ENCODE measurements at regions not wholly inside any gene's neighbourhood (a gene's known extent, or its start where the extent isn't known, plus 50 kb on each side); places are given as distances from the start of the nearest gene placed in this dataset.
"Not testable (repeated sequence)": the region's sequence is repeated elsewhere in the genome, so short reads cannot be mapped to it uniquely, and the experiment has no call there.

GRCh38 chr6:68134796-68135195, 500.3 kb upstream of the ADGRB3 start:
- no peak for DNase-seq

DNA sequence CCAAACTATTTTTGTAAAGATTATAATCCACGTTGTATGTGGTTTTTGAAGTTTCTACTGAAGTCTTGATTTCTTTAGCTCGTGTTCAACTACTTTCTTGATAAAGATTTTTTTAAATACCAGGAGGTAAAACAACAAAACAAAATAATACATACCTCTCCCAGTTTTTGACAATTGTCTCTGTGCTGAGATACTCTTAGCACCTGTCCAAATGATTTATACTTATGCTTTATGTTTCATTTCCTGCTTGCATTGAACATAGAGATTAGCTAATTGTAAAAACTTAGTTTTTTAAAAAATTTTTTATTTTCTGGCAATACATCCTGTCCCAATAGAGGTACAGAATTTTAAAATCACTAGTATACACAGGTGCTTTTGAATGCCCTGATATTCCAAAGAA, 506.9 kb upstream of the ADGRB3 start:
- DNase-seq: no peak

DNA sequence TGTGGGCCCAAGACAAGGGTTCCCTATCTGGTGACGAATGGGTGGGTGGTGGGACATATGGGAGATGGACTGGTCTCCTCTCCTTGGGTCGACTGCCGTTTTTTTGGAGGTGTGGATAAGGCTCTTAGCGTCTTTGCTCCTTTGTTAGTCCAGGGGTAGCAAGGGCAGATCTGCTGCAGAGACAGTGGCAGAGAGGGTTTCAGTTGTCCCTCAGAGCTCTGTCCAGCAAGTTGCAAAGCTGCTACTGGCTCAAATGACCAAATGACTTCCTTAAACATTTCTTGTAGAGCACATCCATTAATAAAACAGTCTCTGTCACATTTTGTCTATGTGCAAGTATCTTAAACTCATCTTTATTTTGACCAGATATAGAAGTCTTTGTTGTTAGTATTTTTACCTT, 508.0 kb upstream of the ADGRB3 start:
- DNase-seq: no peak

GRCh38 chr6:68126089-68126749, 508.9 kb upstream of the ADGRB3 start:
- no peak for DNase-seq

GRCh38 chr6:68122975-68123374, 512.1 kb upstream of the ADGRB3 start:
- DNase-seq: not testable (repeated sequence)

GRCh38 chr6:68122032-68122431, 513.0 kb upstream of the ADGRB3 start:
- DNase-seq: no peak

DNA sequence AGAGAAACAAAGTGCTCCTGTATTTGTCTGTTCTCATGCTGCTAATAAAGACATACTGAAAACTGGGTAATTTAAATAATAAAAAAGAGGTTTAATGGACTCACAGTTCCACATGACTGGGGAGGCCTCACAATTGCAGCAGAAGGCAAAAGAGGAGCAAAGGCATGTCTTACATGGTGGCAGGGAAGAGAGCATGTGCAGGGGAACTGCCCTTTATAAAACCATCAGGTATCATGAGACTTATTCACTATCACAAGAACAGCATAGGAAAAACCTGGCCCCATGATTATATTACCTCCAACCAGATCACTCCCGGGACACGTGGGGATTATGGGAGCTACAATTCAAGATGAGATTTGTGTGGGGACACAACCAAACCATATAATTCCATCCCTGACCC, 514.1 kb upstream of the ADGRB3 start:
- not testable (repeated sequence) for DNase-seq

- no peak for DNase-seq
Observed at GRCh38 chr6:68114463-68115047, 520.5 kb upstream of the ADGRB3 start.

DNA sequence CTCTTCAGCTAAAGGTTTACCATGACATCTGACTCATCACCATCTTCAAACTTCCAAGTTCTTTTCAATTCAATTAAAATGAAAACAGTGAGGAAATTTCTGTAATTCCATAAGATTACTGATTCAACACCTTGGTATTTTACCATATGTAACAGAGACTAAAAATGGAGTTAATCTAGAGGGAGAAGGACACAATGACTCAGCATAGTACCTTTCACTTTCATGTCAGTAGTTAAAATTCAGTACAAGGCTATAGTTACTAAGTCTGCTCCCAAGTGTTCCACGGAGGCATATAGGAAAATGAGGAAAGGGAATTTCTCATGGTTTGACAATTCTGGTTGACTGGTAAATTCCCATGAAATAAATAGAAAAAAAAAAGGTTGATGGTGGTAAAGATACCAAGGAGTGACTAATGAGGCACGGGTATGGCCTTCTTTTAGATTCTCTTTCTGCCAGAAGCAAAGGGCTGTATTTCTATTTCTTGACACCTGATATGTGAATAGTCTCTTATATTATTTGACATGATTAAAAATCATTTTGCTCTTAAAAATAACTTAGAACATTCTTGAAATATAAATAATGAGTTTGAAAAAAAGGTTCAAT, 526.7 kb upstream of the ADGRB3 start:
- DNase-seq: no peak

- DNase-seq: no peak
Observed at GRCh38 chr6:68094070-68094469, 541.0 kb upstream of the ADGRB3 start.

GRCh38 chr6:68087399-68088133, 547.5 kb upstream of the ADGRB3 start:
- DNase-seq: no peak

GRCh38 chr6:68086199-68086598, 548.9 kb upstream of the ADGRB3 start:
- DNase-seq: no peak

GRCh38 chr6:68085599-68085998, 549.5 kb upstream of the ADGRB3 start:
- not testable (repeated sequence) for DNase-seq

GRCh38 chr6:68082086-68082485, 553.0 kb upstream of the ADGRB3 start:
- DNase-seq: no peak

DNA sequence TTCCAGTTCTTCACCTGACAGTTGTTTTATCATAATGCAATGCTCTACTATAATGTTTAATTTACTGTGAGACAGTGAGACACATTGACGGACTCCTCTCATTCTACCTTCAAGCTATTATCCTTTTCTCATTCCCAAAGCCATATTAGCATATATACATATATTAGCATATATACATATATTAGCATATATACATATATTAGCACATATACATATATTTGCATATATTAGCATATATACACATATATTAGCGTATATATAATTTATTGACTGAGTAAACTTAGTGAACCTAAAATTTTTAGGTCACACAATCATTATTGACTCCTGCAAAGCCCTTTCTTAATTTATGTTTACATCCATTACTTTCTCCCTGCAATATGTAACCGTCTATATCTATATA, 555.0 kb upstream of the ADGRB3 start:
- no peak for DNase-seq

- DNase-seq: no peak
Observed at GRCh38 chr6:68077661-68078060, 557.4 kb upstream of the ADGRB3 start.

- no peak for DNase-seq
Observed at GRCh38 chr6:68071740-68072139, 563.3 kb upstream of the ADGRB3 start.

GRCh38 chr6:68069921-68070710, 565.0 kb upstream of the ADGRB3 start:
- DNase-seq: no peak

GRCh38 chr6:68059899-68060298, 575.2 kb upstream of the ADGRB3 start:
- DNase-seq: no peak

DNA sequence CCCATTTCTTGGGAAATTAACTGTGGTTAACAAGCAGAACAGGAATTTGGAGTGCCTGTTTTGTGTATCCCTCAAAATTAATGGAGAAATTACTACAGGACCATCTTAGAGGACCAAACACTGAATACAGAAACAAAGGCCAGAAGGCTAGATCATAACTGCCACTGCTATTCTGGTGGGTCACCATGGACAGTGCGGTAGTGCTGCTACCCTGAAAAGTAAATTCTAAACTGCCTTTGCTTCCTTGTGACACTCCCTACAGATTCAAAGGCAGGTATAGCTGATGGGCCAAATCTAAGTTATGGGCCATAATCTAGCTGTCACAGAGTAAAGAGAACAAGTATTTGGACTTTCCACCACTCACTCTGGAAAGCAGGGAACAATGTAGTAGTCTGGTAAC, 575.8 kb upstream of the ADGRB3 start:
- no peak for DNase-seq

- DNase-seq: not testable (repeated sequence)
Observed at GRCh38 chr6:68056596-68056995, 578.5 kb upstream of the ADGRB3 start.

- no peak for DNase-seq
Observed at GRCh38 chr6:68054756-68055155, 580.3 kb upstream of the ADGRB3 start.

GRCh38 chr6:68053805-68054373, 581.2 kb upstream of the ADGRB3 start:
- DNase-seq: no peak

Measured in SHP77 treated with DMSO at 0.1 percent for 48 hours (cell line).